Upper lobe of left lung (tissue), 6 donors: ENCODE measurements at regions not wholly inside any gene's neighbourhood (a gene's known extent, or its start where the extent isn't known, plus 50 kb on each side); places are given as distances from the start of the nearest gene placed in this dataset.

Experiments used
- ATAC-seq, 2 donors: fragments of 200-7000 bp; cut with Tn5 transposase; one replicate each; pipeline ENCODE4 v1.9.1; 2022; ENCODE audit warnings: mild to moderate bottlenecking in 2 of 2, moderate library complexity in 2 of 2; ENCODE audit not compliant: low FRiP score in 2 of 2
- DNase-seq, 2 donors: peaks; one replicate each; pipeline ENCODE4 v3.0.0-alpha.2; 2019 to 2020
- H3K27ac ChIP-seq, 4 donors: fragments of 200-600 bp; sonication (generic); one replicate each; pipeline ENCODE4 v1.5.1; 2016 to 2019
- H3K27me3 ChIP-seq, 4 donors: fragments of 200-600 bp; sonication (generic); one replicate each; pipeline ENCODE4 v1.5.1; 2017 to 2019
- H3K36me3 ChIP-seq, 4 donors: fragments of 200-600 bp; sonication (generic); one replicate each; pipeline ENCODE4 v1.5.1; 2016 to 2019
- H3K4me1 ChIP-seq, 4 donors: fragments of 200-600 bp; sonication (generic); one replicate each; pipeline ENCODE4 v1.5.1; 2018 to 2019
- H3K4me3 ChIP-seq, 4 donors: fragments of 200-600 bp; sonication (generic); one replicate each; pipeline ENCODE4 v1.5.1; 2017 to 2019; ENCODE audit warnings: mild to moderate bottlenecking in 2 of 4, moderate library complexity in 1 of 4
- H3K9me3 ChIP-seq, 4 donors: fragments of 200-600 bp; sonication (generic); one replicate each; pipeline ENCODE4 v1.5.1; 2018 to 2019
- CTCF ChIP-seq, 6 experiments: fragments of 450-650 bp in 4 of 6; fragments of 200-600 bp in 2 of 6; sonication (generic) in 2 of 6; IDR thresholded peaks; one replicate each; pipeline ENCODE4 v1.5.1; 2016 to 2019; ENCODE audit warnings: antibody characterized with exemption in 6 of 6
- EP300 ChIP-seq, 4 donors: sonication (generic); formaldehyde crosslinking; IDR thresholded peaks; one replicate each; pipeline ENCODE4 v1.5.1; 2017; ENCODE audit warnings: antibody characterized with exemption in 4 of 4, control low read depth in 2 of 4
- POLR2A ChIP-seq, 4 donors: fragments of 450-650 bp; IDR thresholded peaks; one replicate each; pipeline ENCODE4 v1.5.1; 2016 to 2017; ENCODE audit warnings: antibody characterized with exemption in 4 of 4, mild to moderate bottlenecking in 2 of 4
- POLR2AphosphoS5 ChIP-seq, 2 donors: sonication (generic); formaldehyde crosslinking; IDR thresholded peaks; one replicate each; pipeline ENCODE4 v1.5.1; 2017; ENCODE audit warnings: antibody characterized with exemption in 2 of 2
- WGBS, 2 donors: methylation state at CpG; one replicate each; pipeline ENCODE4 v1.1.5; 2017 to 2018; 5-methylcytosine and 5-hydroxymethylcytosine counted together
- donor health status: DM: no; HTN: no; CAD: no; lungs with moderate emphysema.
- donor health status: DM: no; HTN: yes; CAD: no; lungs with severe emphysema.

GRCh38 chr5:135156715-135157404 is 122.8 kb upstream of the PITX1 start:
- TF ChIP-seq EP300 (IDR thresholded peaks at IDR 0.05) = no peak
- TF ChIP-seq POLR2A (IDR thresholded peaks at IDR 0.05) = no peak
- no peak for TF ChIP-seq POLR2AphosphoS5 (IDR thresholded peaks at IDR 0.05)
- TF ChIP-seq CTCF (IDR thresholded peaks at IDR 0.05) = no peak
- H3K9me3 ChIP-seq = peaks cover 5 to 9% (median 7%) of the 10 kb centered on the region in 4 donors
- no peaks in the 10 kb centered on the region for H3K36me3 ChIP-seq
- no peaks in the 10 kb centered on the region for H3K4me1 ChIP-seq
- H3K27ac ChIP-seq = no peak overlapping the region
- no peak for DNase-seq
- 60 to 72% methylated on average over 11 of the region's 11 CpGs for WGBS, 2 donors
- H3K4me3 ChIP-seq = no peak overlapping the region
- ATAC-seq = no peak
- no peaks in the 10 kb centered on the region for H3K27me3 ChIP-seq

- Histone ChIP-seq H3K27me3 (no peaks in the 10 kb centered on the region), H3K36me3 (no peaks in the 10 kb centered on the region), H3K27ac (no peak overlapping the region), H3K9me3 (peaks cover 5 to 9% (median 7%) of the 10 kb centered on the region in 4 donors), H3K4me3 (no peak overlapping the region), H3K4me1 (no peaks in the 10 kb centered on the region)
- DNase-seq (no peak), ATAC-seq (no peak)
- WGBS, 2 donors = 86 to 95% methylated on average over 2 to 6 of the region's 6 CpGs
- no peak for TF ChIP-seq CTCF (IDR thresholded peaks at IDR 0.05)
- no peak for TF ChIP-seq POLR2A (IDR thresholded peaks at IDR 0.05)
- no peak for TF ChIP-seq EP300 (IDR thresholded peaks at IDR 0.05)
- TF ChIP-seq POLR2AphosphoS5 (IDR thresholded peaks at IDR 0.05) = no peak
Observed at GRCh38 chr5:135156337-135156714, 122.3 kb upstream of the PITX1 start.

GRCh38 chr5:135155616-135156214 is 121.7 kb upstream of the PITX1 start:
- WGBS, 2 donors = 85 to 88% methylated on average over 4 of the region's 4 CpGs
- no peak overlapping the region for H3K4me3 ChIP-seq
- no peaks in the 10 kb centered on the region for H3K27me3 ChIP-seq

DNA sequence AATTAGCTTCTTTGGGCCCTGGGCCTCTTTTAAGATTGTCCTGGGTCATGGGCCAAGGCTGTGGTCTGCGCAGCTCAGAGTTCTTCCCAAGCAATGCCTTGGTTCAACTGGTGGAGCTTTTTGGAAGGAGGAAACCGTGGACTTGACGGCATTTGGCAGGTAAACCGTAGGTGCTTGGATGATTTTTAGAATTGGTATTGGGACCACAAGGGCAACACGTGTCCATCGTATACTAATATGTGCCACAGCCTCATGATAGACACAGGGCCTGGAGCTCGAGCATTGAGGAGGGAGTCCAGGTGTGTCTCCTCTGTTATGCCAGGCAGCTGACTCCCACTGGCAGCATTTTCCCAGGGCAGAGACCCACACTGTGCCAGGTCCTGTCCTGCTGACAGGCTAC is 120.9 kb upstream of the PITX1 start:
- no peak overlapping the region for H3K4me3 ChIP-seq
- no peaks in the 10 kb centered on the region for H3K4me1 ChIP-seq
- ATAC-seq = no peak
- H3K27ac ChIP-seq = no peak overlapping the region
- no peaks in the 10 kb centered on the region for H3K27me3 ChIP-seq
- H3K9me3 ChIP-seq = peaks cover 5 to 9% (median 7%) of the 10 kb centered on the region in 4 donors
- WGBS, 2 donors = 93 to 100% methylated on average over 6 to 7 of the region's 7 CpGs
- no peaks in the 10 kb centered on the region for H3K36me3 ChIP-seq
- no peak for DNase-seq
- TF ChIP-seq POLR2AphosphoS5 (IDR thresholded peaks at IDR 0.05) = no peak
- no peak for TF ChIP-seq CTCF (IDR thresholded peaks at IDR 0.05)
- TF ChIP-seq EP300 (IDR thresholded peaks at IDR 0.05) = no peak
- no peak for TF ChIP-seq POLR2A (IDR thresholded peaks at IDR 0.05)

More at GRCh38 chr5:135155616-135156214, 121.7 kb upstream of the PITX1 start:
- H3K4me1 ChIP-seq = no peaks in the 10 kb centered on the region
- TF ChIP-seq EP300 (IDR thresholded peaks at IDR 0.05) = no peak
- TF ChIP-seq POLR2AphosphoS5 (IDR thresholded peaks at IDR 0.05) = no peak
- no peak for TF ChIP-seq CTCF (IDR thresholded peaks at IDR 0.05)
- TF ChIP-seq POLR2A (IDR thresholded peaks at IDR 0.05) = no peak
- H3K9me3 ChIP-seq = peaks cover 5 to 9% (median 7%) of the 10 kb centered on the region in 4 donors
- no peak overlapping the region for H3K27ac ChIP-seq
- DNase-seq (no peak), ATAC-seq (no peak)
- H3K36me3 ChIP-seq = no peaks in the 10 kb centered on the region
